NOMO-1 treated with dmso at 0.1 percent for 144 hours (cell line): ENCODE measurements at regions not wholly inside any gene's neighbourhood (a gene's known extent, or its start where the extent isn't known, plus 50 kb on each side); places are given as distances from the start of the nearest gene placed in this dataset.

Experiments used
- DNase-seq: peaks from one replicate; lab custom pipeline; 2025; ENCODE audit not compliant: unreplicated experiment; lab: John Stamatoyannopoulos, UW

DNA sequence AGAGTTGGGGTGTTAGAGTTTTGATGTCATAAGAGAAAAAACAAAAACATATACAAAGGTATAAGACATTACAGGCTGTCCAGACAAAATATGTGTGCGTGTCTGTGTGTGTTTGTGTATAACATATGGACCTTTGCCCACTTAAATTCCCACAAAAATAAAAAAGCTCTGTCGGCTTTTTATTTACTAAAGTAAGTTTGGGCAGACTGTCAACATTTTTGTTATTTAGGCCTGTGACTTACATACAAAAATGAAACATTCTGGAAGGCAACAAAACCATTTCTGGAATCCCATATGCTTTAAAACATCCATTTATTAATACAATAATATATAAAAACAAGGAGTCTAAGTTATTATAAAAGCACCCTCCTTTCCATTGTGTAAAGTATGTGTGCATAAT lies 960.1 kb upstream of the FAT3 start:
- DNase-seq: no peak

DNA sequence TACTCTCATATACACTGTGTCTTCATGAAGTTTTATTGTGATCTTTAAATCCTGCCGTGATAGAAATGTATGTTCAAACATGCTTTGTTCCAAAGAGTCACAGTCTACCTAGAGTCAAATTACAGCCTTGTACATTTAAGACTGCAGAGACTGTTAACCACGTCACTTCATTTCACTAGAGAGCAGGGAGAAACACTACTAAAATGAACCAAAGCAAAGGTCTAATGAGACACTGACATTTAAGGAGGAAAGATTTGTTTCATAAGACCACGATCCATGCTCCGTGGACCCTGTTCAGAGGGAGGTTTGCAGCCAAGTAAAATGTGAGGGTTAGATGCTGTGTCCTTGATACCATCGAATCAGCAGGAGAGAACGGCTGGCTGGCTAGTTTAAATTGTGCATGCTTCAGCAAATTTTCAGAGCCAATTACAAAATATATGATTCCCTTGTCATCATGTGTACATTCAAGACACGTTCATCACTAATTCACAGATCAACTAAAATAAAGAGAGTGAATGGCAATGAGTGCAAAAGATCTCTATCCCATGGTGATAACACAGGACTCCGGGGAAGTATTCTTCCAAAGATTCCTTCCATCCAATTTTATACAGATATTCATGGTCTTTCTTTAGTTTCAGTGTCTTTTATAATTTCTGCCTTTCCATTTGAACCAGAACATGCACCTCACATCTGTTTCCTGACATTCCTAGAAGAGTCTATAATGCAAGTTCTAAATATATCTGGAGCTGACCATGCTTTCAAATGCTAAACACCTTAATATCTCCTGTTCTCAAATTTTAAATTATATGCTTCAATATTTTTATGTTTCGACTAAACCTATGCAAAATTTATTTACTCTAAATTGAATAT lies 960.9 kb upstream of the FAT3 start:
- no peak for DNase-seq

DNA sequence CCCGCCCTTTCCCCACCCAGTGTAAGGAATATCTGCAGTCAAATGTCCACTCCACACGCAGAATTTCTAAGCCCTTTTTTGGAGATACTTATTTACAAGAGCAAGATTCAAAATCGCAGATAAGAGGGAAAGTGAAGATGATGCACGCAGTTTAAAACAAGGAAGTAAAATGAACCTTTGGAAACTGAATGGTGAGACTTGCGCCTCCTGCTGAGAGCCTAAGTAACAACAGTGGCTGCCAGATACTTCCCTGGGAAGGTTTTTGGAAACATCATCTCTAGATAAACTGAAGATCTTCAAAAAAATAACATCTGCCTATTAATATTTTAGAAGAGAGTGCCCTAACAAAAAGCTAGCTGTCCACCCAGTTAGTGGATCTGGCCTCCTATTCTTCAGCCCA lies 963.1 kb upstream of the FAT3 start:
- peak; percentile 22 for DNase-seq

DNA sequence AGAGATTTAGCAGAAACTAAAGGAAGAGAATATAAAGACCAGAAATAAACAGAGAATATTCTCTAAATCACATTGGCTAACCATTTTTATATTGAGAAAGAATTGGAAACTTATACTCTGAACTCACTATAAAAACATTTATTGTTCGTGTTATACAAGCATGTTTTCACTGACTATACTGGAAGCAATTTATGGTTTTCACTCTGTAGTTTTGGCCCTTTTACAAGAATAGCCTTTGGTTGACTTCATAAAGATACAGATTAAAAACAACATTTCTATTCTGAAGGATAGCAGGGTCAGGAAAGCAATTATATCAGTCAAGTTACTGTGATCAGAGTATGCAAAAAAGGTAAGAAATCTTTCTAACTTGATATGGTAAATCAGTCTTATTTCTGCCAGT lies 965.7 kb upstream of the FAT3 start:
- no peak for DNase-seq

DNA sequence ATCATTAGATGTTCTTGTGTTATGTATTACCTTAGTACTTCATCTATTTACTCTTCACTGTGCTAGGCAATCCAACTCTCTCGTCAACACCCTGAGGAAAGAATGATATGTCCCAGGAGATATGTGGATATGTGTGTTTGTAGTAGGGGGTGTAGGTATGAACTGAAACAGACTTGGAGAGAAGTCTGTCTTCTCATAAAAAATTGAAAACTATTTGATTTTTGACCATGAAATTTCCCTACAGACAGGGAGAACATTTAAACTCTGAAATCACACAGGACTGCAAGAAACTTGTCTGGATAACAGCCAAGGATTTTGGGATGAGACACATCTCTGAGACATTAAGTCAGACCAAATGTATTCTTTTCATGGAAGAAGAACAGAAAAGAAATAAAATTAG lies 967.0 kb upstream of the FAT3 start:
- no peak for DNase-seq

DNA sequence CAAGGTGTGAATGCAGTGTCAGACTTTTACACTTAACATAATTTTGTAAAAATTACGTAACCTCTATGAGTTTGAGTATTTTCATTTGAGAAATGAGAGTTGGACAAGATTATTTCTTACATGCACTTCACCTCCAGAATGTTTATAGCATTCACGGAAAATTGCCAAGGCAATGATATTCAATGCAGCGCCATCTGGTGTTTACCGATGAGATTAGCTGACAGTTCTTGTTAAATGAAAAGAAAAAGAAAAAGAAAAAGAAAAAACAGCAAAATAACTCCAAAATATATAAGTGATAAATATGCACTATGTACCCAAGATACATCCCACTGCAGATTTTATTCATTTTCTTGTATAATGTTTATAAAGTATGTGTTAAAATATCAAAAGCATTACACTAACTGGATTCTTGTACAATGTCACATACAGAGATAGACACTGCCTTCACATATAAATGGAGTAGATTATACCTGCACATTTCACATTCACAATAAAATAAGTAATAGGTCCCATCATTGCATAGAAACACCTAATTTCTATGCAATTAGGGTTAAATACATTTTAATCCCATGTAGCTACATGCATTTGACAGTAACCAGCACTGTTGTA lies 976.3 kb upstream of the FAT3 start:
- DNase-seq: peak; percentile 1

DNA sequence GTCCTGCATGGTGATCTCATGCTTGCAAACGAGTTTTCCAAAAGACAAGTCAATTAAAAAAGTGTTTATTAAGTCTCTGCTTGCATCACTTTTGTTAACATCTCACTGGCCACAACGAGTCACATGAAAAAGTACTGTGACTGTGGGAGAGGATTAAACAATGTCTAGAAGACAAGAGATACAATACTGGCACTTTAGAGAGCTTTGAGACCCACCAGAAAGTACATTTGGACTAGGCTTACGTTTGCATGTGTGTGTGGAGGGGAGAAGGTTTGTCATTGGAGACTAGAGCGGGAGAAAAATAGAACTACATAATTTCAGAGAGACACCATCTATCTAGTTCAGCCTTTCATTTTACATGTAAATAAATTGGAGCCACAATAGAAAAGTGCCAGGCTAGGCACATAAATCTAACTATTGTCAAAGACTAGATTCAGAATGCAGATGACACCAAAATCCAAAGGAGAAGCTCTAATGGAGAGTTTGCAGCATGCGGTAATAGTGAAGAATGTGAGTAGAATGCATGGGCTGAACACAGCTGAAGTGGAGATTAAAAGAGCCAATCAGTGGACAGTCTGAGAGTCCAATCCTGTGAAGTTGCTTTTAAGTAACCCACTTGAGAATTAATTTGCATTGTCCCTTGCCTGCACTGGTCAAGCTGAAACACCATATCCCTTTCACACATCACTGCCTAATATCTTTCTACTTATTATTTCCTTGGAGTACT lies 977.4 kb upstream of the FAT3 start:
- no peak for DNase-seq

DNA sequence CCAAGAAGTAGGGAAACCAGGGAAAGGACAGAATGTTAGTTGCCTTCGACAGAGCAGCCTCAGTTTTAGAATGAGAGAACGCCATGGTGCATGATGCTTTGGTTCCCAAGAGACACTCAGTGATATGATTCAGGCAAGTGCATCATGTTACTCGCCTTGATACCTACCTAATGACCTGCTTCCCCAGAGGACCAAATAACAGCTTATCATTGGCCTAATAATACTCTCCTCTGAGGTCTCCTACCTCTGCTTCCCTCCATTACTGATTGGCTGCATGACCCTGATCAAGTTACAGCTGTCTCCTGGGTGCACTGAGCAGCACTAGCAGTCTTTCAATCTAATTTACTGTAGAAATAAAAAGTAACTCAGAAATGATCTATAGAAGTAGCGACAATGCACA lies 979.7 kb upstream of the FAT3 start:
- no peak for DNase-seq

DNA sequence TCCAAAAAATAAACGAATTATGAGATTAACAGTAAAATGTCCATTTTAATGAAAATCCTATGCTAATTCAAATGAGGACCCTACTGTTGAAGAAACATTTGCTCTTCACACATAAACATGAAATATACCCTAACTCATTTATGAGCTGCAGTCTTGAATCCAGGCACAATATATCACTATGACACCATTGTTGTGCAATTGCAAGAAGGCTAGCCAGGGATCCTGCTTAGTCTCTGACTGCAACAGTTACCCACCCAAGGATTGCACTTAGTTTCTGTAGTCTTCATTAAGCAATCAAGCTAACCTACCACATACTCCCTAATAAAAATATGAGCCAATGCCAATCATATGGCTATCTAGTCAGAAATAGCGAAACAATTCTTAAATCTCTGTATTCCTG lies 981.0 kb upstream of the FAT3 start:
- peak; percentile 1 for DNase-seq

DNA sequence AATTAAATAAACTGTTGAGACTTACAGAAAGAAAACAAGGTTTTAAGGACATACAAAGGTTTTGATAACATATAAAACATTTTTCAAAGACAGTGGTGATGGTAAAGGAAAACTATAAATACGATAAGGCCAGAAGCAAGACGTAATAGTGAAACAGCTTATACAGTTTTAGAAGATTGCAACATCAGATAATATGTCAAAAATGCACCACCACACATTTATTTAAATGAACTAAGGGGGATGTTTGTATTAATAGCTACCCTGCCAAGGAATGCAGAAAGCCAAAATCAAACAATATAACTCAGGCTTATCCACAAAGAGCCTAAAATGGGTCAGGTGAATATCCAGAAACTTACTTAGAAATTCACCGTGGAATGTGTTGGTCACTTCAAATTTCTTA lies 981.6 kb upstream of the FAT3 start:
- DNase-seq: no peak

DNA sequence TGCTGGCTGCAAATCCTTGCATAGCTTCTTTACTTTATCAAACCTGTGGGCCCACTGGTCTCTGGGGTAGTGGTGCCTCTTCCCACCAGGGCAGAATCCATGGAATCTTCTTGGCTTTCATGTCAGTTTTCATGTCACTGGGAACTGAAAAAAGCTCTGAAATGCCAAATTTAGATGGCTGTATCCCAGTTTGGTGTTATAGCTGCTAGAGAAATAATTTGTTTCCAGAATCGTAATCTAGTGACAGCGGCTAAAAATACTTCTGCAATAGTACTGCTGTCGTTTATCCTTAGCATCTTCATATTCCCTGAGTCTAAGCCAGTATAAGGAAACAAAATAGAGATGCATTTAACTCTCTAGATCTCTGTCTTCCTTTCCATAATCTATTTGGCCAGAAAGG lies 983.4 kb upstream of the FAT3 start:
- DNase-seq: no peak

DNA sequence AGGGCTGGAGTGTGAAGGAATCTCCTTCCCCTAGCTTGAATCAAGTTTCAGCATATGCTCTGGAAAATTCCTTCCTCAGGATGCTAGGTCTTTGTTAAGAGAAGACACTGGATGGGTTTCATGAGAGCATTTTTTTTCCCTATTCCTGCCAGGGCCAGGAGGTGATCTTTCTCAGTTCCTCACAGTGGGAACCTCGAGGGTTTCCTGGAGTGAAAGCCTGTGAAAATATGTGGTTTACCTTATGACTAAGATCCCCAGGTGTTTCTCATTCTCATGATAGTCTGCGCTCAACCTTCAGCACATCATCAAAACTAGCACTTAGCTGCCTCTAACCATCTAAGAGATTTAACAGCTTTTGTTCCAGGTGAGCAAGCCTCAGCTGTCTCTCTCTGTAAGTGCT lies 985.3 kb upstream of the FAT3 start:
- no peak for DNase-seq

DNA sequence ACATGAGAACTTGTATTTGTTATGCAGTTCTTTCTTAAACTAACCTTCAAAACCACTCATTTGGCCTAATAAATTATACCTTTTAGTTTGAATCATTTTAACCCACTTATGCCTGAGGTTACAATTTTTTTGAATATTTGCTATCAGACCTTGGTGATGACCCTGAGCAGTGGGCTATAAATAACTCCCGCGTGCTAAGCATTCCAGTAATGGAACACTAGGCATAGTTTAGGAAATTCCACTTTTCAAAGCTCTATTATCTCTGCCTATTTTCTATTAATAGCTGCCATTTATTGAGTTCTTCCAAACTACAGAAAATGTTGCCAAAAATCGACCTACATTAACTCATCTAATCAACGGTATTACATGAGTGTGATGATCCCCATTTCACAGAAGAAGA lies 993.4 kb upstream of the FAT3 start:
- DNase-seq: no peak

DNA sequence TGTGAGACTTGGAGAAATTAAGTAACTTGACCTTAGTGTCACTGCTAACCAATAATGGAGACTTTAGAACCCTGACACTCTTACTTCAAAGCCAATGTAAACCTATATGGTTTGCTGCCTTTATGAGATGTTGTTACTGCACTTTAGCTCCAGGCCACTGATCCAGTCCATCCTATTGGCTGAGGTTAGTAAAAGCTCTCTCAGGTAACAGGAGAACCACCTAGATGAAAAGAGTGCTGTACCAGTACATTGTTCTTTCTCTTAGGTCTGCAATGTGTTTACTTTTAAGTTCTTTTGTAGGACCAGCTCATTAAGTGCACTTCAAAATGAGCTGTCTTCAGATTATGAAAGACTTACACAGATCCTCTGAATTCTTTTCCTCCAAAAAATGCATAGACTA lies 994.0 kb upstream of the FAT3 start:
- DNase-seq: no peak

DNA sequence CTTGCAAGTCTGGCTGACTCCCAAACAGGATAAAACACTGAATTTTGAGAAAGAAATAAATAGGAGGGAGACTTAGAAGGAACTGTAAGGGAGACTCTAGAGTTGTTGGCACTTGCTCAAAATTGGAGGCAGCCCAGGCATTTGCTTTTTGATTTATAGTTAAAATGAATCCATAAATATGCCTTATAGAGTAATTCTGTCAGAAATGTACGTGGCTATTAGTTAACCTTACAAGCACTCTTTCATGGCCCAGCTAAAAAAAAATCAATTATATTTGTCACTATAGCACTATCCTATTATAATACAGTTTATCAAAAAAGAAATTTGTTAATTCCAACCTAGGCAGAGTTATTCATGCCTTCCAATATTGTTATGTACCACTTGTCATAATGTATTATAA lies 1000.0 kb upstream of the CHORDC1 start:
- DNase-seq: no peak

DNA sequence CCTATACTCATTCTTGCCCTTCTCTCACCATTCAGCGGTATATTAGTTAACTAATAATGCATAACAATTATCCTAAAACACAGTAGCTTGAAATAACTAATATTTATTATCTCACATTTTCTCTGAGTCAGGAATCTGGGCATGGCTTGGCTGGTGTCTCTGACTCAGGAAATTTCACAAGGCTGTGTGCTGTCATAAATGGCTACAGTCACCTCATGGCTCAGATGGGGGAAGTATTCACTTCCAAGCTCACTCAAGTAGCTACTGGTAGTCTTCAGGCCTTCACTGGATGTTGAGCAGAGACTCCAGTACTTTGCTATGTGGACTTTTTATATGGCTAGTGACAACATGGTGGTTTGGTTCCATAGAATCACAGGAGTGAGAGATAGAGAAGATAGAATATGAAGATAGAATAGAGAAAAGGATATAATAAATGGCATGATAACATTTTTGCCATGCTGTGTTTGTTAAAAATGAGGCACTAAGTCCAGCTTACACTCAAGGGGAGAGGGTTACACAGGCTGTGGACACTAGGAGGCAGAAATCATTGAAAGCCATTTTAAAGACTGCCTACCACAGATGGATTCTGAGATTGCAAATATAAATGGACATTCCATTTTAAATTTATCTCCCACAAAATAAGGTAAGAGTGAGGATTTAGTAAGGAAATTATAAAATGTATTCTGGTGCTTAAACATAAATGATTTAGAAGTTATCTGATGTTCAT lies 997.8 kb upstream of the CHORDC1 start:
- DNase-seq: peak; percentile 9

DNA sequence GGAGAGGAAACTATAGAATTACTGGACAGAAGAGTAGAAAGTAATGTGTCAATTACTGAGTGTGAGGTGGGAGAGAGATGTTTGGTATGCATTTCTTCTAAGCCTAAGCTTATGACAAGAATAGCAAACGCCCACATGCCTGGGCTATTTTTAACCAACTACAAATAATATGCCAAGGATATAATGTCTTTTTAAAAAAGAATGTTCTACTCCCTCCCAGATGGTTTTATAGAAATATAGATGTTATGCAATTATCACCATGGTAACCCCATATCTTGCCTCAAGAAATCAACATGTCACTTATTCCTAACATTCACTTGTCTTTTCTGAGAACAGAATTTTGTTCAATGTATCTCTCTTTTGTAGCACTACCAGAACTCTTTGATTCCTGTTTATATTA lies 996.7 kb upstream of the CHORDC1 start:
- DNase-seq: no peak

DNA sequence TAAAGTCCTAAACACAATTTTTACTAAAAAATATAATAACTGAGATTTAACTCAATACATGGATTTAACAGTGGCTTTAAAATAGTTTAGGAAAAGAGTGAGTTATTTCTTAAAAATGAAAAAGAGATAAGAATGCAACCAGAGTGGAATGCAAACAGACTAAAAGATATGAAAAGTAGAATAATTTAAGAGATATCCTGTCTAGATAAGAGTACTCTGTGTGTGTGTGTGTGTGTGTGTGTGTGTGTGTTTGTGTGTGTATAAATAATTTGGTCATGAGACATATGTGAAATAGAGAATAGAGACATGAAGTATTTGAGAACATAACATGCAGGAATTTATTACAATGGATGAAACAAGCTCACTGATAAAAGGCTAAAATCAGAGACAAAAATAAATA lies 986.9 kb upstream of the CHORDC1 start:
- no peak for DNase-seq

DNA sequence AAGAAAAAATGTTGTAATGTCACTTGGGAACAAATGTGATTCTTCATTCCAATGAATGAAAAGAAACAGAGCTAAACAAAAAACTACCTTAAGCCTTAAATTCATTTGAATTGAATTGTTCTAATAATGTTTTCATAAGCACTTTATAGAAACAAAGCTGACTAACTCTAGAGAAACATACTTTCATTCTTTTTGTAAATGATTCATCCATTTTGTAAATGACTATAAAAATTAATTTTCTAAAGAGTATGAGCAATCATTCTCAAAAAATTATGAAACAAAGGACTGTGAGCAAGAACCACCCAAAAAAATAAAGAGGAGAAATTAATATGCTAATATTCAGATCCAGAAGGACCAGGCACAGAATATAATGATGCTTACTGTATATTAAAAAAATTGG lies 986.5 kb upstream of the CHORDC1 start:
- DNase-seq: no peak

DNA sequence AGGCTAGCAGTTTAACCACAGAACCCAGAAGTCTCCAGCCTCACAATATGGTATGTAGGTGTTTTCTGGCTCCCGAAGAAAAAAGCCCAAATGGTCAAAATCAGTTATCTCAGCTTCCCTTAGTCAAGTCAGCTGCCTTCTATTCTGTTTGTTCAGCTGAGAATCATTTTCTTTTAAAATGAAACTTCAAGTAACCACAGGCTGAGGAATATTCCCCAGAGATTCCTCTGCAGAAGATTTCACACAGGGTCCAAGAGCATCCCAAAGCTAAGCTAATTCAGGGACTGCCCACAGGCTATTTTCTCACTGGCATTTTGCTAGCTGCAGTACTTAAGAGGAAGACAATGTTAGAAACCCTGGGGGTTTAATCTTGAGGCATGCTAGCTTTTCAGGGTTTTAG lies 977.0 kb upstream of the CHORDC1 start:
- no peak for DNase-seq

DNA sequence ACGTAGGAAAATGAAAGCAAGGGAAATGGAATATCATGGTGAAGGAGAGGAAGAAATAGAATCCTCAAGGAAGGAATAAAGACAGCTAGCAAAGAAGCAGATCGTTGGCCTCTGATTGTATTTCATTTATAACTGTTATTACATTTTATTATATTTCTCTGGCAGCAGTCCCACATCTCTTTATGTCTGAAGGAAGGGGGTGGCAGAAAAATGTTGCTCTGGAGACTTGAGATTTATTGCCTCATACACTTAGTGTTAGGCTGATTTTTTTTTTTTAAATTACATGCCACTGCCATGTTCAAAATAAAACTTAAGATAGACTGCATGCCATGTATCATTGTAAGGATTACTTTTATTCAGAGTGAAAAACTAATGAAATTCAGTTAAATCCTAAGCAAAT lies 971.7 kb upstream of the CHORDC1 start:
- no peak for DNase-seq

DNA sequence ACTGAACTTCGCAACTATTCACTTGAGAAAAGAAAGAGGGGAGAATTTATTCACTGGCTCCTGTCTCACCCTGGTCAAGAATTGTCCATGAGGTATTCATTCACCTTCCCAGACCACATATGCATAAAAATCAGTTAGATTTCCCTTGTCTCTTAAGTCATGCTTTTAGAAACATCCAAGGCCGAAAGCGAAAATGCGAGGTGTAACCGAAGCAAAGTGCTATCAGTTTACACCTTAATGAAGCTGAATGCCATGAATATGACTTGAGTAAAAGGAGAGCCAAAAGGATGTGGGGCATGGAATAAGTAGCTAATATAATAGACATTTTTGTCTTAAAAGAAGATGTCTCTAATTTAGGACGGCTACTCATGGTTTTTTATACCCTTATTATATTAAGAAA lies 965.6 kb upstream of the CHORDC1 start:
- DNase-seq: no peak
